ENCODE measurements at regions not wholly inside any gene's neighbourhood (a gene's known extent, or its start where the extent isn't known, plus 50 kb on each side); places are given as distances from the start of the nearest gene placed in this dataset.

- TF ChIP-seq CTCF (IDR thresholded peaks at IDR 0.05; ENCODE audit: low read depth, low read length): no peak
- no peaks in the 10 kb centered on the region for H3K27me3 ChIP-seq (ENCODE audit: control insufficient read depth, insufficient read depth, low read length)
- no peak overlapping the region for H3K4me3 ChIP-seq (ENCODE audit: low read depth, low read length)
- no peak for DNase-seq (ENCODE audit: low read depth, low spot score)
- no peak overlapping the region for H3K27ac ChIP-seq (ENCODE audit: low read depth, low read length)
- ChIA-PET CTCF (interaction anchor here (0.6 kb wide), 1 partner anchor 400 kb away, joined by 3 read pairs; no protein-coding TSS in a partner anchor), POLR2A (no interaction called here)
- no peaks in the 10 kb centered on the region for H3K9me3 ChIP-seq (ENCODE audit: control insufficient read depth, insufficient read depth, low read length)
Measured at GRCh38 chr13:90680826-90681225, 666.7 kb upstream of the MIR17HG start.

- TF ChIP-seq CTCF (IDR thresholded peaks at IDR 0.05; ENCODE audit: low read depth, low read length): no peak
- Histone ChIP-seq H3K27ac (ENCODE audit: low read depth, low read length) (no peak overlapping the region), H3K4me3 (ENCODE audit: low read depth, low read length) (no peak overlapping the region), H3K9me3 (ENCODE audit: control insufficient read depth, insufficient read depth, low read length) (no peaks in the 10 kb centered on the region), H3K27me3 (ENCODE audit: control insufficient read depth, insufficient read depth, low read length) (no peaks in the 10 kb centered on the region)
- POLR2A ChIA-PET: no interaction called here
- DNase-seq (ENCODE audit: low read depth, low spot score): no peak
- CTCF ChIA-PET: no interaction called here
Measured at GRCh38 chr13:90683711-90684131, 663.8 kb upstream of the MIR17HG start.

- no peak overlapping the region for H3K27ac ChIP-seq (ENCODE audit: low read depth, low read length)
Measured at GRCh38 chr13:90686442-90686841, 661.0 kb upstream of the MIR17HG start.

GRCh38 chr13:90689111-90689510 is 658.4 kb upstream of the MIR17HG start:
- no peak for DNase-seq (ENCODE audit: low read depth, low spot score)
- ChIA-PET CTCF (no interaction called here), POLR2A (no interaction called here)
- Histone ChIP-seq H3K4me3 (ENCODE audit: low read depth, low read length) (no peak overlapping the region), H3K27me3 (ENCODE audit: control insufficient read depth, insufficient read depth, low read length) (no peaks in the 10 kb centered on the region), H3K27ac (ENCODE audit: low read depth, low read length) (no peak overlapping the region), H3K9me3 (ENCODE audit: control insufficient read depth, insufficient read depth, low read length) (no peaks in the 10 kb centered on the region)
- TF ChIP-seq CTCF (IDR thresholded peaks at IDR 0.05; ENCODE audit: low read depth, low read length): no peak

More at GRCh38 chr13:90686442-90686841, 661.0 kb upstream of the MIR17HG start:
- ChIA-PET POLR2A (no interaction called here), CTCF (no interaction called here)
- TF ChIP-seq CTCF (IDR thresholded peaks at IDR 0.05; ENCODE audit: low read depth, low read length): no peak
- DNase-seq (ENCODE audit: low read depth, low spot score): peak; percentile 4
- H3K9me3 ChIP-seq (ENCODE audit: control insufficient read depth, insufficient read depth, low read length): no peaks in the 10 kb centered on the region
- no peak overlapping the region for H3K4me3 ChIP-seq (ENCODE audit: low read depth, low read length)
- H3K27me3 ChIP-seq (ENCODE audit: control insufficient read depth, insufficient read depth, low read length): no peaks in the 10 kb centered on the region

GRCh38 chr13:90690458-90691080 is 656.9 kb upstream of the MIR17HG start:
- Histone ChIP-seq H3K27ac (ENCODE audit: low read depth, low read length) (no peak overlapping the region), H3K4me3 (ENCODE audit: low read depth, low read length) (no peak overlapping the region), H3K9me3 (ENCODE audit: control insufficient read depth, insufficient read depth, low read length) (no peaks in the 10 kb centered on the region), H3K27me3 (ENCODE audit: control insufficient read depth, insufficient read depth, low read length) (no peaks in the 10 kb centered on the region)
- ChIA-PET POLR2A (no interaction called here), CTCF (interaction anchor here (0.7 kb wide), 1 partner anchor 9 kb away, joined by 5 read pairs; no protein-coding TSS in a partner anchor)
- no peak for TF ChIP-seq CTCF (IDR thresholded peaks at IDR 0.05; ENCODE audit: low read depth, low read length)
- no peak for DNase-seq (ENCODE audit: low read depth, low spot score)

Measured in AG04450 (cell line).